Progenitor cell of endocrine pancreas (in vitro differentiated cells): ENCODE measurements at regions not wholly inside any gene's neighbourhood (a gene's known extent, or its start where the extent isn't known, plus 50 kb on each side); places are given as distances from the start of the nearest gene placed in this dataset.
A peak's percentile ranks its signal among the peaks of the same experiment; 100 is the strongest.

Experiments used
- DNase-seq: peaks from one replicate; pipeline ENCODE4 v3.0.0; 2021; ENCODE audit warnings: low spot score; ENCODE audit not compliant: unreplicated experiment
- H3K27ac Mint-ChIP-seq: 2 replicates; pipeline ENCODE4 v1.8.0; 2021; ENCODE audit warnings: mild to moderate bottlenecking, moderate library complexity, mixed read lengths
- H3K27me3 Mint-ChIP-seq: 2 replicates; pipeline ENCODE4 v1.8.0; 2021; ENCODE audit warnings: mixed read lengths
- H3K36me3 Mint-ChIP-seq: 2 replicates; pipeline ENCODE4 v1.8.0; 2022; ENCODE audit warnings: mixed read lengths; ENCODE audit not compliant: insufficient read depth
- H3K4me1 Mint-ChIP-seq: 2 replicates; pipeline ENCODE4 v1.8.0; 2021; ENCODE audit warnings: low read depth, mixed read lengths
- H3K4me3 Mint-ChIP-seq: 2 replicates; pipeline ENCODE4 v1.8.0; 2021; ENCODE audit warnings: low read depth, mild to moderate bottlenecking, moderate library complexity, mixed read lengths
- H3K9me3 Mint-ChIP-seq: 2 replicates; pipeline ENCODE4 v1.8.0; 2021; ENCODE audit warnings: low read depth, mixed read lengths
- TF ChIP-seq, protein P1 (sequence below): fragments of 200-600 bp; sonication (generic); IDR thresholded peaks from one replicate; pipeline ENCODE4 v1.5.0; 2021; ENCODE audit warnings: antibody characterized with exemption, mild to moderate bottlenecking; ENCODE audit not compliant: unreplicated experiment

DNA sequence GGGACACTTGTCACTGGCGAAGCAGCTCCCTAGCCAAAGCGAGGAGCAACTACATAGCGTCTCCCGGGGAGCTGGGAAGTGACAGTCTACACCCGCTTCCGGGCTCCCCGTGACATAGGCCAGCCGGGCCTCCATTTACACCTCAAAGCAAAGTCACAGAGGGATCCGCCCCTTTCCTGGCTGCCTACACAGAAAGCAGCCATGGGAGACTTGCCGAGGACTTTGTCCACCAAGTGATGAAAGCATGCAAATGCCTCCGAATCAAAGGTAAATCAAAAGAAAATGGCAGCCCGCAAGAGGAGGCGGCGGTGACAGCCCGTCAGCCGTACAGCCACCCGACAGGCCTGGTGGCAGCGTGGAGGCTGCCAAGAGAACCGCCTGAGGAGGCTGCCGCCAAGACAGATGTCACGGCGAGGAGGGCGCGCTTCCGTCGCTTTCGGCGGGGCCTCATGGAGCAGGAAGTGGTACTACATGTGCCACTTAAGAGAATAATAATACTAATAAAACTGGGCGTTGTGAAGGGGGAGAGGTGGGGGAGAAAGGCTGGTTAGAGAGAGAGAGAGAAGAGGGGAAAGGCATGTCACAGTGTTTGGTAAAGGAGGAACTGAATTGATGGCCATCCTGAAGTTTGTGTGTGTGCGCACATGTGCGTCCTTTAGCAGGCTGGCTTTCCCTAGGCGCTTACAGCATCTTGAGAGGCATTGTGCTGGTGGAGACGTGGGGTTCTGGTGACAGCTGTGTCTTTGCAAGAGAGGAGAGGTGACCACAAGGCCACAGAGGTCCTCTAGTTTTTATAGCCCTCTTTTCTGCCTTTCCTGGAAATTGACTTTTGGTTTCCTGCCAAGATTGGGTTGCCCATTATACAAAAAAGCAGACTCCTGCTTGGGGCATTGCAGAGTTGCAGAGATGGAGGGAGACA lies 661.7 kb downstream of the VRK1 start:
- peaks cover 11% of the 10 kb centered on the region for H3K9me3 Mint-ChIP-seq
- peaks cover 41% of the 10 kb centered on the region for H3K27me3 Mint-ChIP-seq
- peak overlapping the region; percentile 72 for H3K4me3 Mint-ChIP-seq
- H3K4me1 Mint-ChIP-seq = peaks cover 15% of the 10 kb centered on the region
- H3K27ac Mint-ChIP-seq = no peak overlapping the region
- TF ChIP-seq, protein P1, sequence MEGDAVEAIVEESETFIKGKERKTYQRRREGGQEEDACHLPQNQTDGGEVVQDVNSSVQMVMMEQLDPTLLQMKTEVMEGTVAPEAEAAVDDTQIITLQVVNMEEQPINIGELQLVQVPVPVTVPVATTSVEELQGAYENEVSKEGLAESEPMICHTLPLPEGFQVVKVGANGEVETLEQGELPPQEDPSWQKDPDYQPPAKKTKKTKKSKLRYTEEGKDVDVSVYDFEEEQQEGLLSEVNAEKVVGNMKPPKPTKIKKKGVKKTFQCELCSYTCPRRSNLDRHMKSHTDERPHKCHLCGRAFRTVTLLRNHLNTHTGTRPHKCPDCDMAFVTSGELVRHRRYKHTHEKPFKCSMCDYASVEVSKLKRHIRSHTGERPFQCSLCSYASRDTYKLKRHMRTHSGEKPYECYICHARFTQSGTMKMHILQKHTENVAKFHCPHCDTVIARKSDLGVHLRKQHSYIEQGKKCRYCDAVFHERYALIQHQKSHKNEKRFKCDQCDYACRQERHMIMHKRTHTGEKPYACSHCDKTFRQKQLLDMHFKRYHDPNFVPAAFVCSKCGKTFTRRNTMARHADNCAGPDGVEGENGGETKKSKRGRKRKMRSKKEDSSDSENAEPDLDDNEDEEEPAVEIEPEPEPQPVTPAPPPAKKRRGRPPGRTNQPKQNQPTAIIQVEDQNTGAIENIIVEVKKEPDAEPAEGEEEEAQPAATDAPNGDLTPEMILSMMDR = no peak
- no peaks in the 10 kb centered on the region for H3K36me3 Mint-ChIP-seq
- DNase-seq = no peak

DNA sequence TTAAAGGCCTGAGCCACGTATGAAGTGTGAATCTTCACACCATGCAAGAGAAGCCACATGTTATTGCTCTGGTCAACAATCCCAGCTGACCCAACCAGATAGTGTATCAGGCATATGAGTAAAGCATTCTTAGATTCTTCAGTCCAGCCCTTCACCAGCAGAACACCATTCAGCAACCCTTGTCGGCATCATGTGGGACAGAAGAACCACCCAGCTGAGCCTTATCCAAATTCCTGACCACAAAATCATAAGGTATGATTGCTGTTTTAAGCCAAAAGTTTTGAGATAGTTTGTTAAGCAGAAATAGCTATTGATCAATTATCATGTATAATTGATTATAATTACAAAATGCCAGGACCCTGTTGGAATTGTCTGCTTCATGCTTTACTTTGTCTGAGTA lies 664.9 kb downstream of the VRK1 start:
- H3K4me3 Mint-ChIP-seq = no peak overlapping the region
- TF ChIP-seq, protein P1 = no peak
- H3K27ac Mint-ChIP-seq = no peak overlapping the region
- peaks cover 20% of the 10 kb centered on the region for H3K9me3 Mint-ChIP-seq
- H3K36me3 Mint-ChIP-seq = peaks cover 1% of the 10 kb centered on the region
- no peak for DNase-seq
- H3K27me3 Mint-ChIP-seq = peaks cover 22% of the 10 kb centered on the region
- peaks cover 11% of the 10 kb centered on the region for H3K4me1 Mint-ChIP-seq

DNA sequence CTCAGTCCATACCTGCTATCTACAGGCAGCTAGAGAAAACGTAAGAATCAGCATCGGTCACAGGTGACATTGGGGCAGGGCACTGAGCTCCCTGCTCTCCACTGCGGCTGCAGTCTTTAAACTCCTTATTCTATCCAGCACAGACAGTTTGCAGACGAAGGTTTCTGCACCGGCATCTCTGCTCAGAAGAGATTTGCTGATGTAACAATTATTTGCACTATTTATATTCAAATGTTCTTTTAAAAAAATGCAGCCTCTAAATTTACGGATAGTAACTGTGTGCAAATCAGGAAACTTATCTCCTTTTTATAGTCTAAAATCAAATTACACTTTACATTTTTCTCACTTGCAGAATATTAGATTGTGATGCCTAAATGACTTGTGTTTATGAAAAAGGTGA lies 671.0 kb downstream of the VRK1 start:
- Mint-ChIP-seq H3K9me3 (peaks cover 10% of the 10 kb centered on the region), H3K4me1 (peaks cover 10% of the 10 kb centered on the region), H3K27ac (no peak overlapping the region), H3K36me3 (peaks cover 1% of the 10 kb centered on the region), H3K27me3 (peaks cover 10% of the 10 kb centered on the region), H3K4me3 (no peak overlapping the region)
- no peak for DNase-seq
- TF ChIP-seq, protein P1 = no peak

DNA sequence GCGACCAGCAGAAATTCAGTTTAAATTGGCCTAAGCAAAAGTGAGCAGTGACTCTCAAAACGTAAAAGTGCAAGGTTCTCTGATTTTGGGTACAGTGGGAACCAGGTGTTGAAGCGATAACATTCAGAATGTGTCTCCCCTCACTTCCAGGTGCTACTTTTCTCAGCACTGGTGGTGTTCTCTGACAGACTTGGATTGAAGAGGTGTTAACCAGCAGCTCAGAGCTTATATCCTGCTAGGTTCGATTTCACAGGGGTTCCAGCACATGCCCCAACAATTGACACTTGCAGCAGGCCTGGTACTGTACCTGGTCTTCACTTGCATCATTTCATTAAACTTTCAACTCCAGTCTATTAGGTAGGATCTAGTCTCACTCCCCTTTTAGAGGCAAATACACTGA lies 680.2 kb downstream of the VRK1 start:
- Mint-ChIP-seq H3K4me1 (no peaks in the 10 kb centered on the region), H3K4me3 (no peak overlapping the region), H3K27ac (no peak overlapping the region), H3K36me3 (no peaks in the 10 kb centered on the region), H3K9me3 (no peaks in the 10 kb centered on the region), H3K27me3 (peaks cover 6% of the 10 kb centered on the region)
- TF ChIP-seq, protein P1 = no peak
- DNase-seq = no peak

DNA sequence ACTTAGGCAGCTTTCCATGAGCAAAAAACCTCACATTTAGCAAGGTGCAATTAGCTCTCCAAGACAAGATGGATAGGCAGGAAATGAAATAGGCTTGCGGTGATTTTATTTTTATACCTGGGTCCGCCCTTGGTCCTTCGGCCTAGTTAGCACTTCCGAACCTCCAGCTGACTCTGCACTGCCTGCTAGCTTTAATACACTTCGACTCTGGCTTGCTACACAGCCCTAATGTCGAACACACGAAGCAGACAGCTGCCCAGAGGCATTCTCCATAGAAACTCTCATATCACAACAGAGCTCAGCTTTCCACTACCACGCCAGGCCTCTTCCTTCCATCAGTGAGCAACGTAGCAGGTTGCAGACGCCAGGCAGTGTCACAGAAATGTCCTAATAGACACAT lies 688.0 kb downstream of the VRK1 start:
- DNase-seq = no peak
- H3K4me3 Mint-ChIP-seq = no peak overlapping the region
- H3K36me3 Mint-ChIP-seq = no peaks in the 10 kb centered on the region
- no peaks in the 10 kb centered on the region for H3K4me1 Mint-ChIP-seq
- peaks cover 11% of the 10 kb centered on the region for H3K27me3 Mint-ChIP-seq
- no peaks in the 10 kb centered on the region for H3K9me3 Mint-ChIP-seq
- H3K27ac Mint-ChIP-seq = no peak overlapping the region
- TF ChIP-seq, protein P1 = no peak
